Testis (tissue), 2 donors: ENCODE measurements at regions not wholly inside any gene's neighbourhood (a gene's known extent, or its start where the extent isn't known, plus 50 kb on each side); places are given as distances from the start of the nearest gene placed in this dataset.

Source experiments
- POLR2A ChIP-seq: fragments of 450-650 bp; IDR thresholded peaks from one replicate; pipeline ENCODE4 v1.6.1; 2017; ENCODE audit warnings: antibody characterized with exemption, mild to moderate bottlenecking, moderate library complexity
- TF ChIP-seq, protein P1 (sequence below), 3 experiments: fragments of 450-650 bp in 2 of 3; fragments of 200-600 bp in 1 of 3; sonication (generic) in 1 of 3; IDR thresholded peaks; one replicate each; pipeline ENCODE4 v1.5.1; 2016 to 2019; ENCODE audit warnings: antibody characterized with exemption in 3 of 3, mild to moderate bottlenecking in 2 of 3, moderate library complexity in 1 of 3

DNA sequence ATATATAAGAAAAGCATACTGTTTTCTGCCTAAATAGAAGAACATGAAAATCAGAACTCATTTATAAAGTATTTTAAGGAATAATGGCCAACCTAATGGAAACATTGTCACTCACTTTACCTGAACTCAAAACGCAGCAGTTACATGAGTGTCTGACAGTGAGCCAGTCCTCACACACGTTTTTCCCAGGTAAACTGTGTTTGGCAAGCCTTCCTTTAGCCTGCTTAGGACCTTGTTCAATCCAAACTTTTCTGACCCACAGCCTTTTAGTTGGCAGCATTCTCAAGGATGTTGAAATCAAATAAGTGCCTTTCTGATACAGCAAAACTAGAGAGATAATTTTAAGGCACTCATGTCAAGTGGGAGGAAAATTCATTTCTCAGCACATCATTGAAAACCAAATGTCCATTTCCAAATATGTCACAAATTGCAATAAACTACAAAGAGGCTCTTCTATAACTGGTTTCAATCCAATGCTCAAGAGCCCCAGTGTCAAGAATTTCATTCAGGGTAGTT is 83.5 kb upstream of the SPDL1 start:
- TF ChIP-seq, protein P1, sequence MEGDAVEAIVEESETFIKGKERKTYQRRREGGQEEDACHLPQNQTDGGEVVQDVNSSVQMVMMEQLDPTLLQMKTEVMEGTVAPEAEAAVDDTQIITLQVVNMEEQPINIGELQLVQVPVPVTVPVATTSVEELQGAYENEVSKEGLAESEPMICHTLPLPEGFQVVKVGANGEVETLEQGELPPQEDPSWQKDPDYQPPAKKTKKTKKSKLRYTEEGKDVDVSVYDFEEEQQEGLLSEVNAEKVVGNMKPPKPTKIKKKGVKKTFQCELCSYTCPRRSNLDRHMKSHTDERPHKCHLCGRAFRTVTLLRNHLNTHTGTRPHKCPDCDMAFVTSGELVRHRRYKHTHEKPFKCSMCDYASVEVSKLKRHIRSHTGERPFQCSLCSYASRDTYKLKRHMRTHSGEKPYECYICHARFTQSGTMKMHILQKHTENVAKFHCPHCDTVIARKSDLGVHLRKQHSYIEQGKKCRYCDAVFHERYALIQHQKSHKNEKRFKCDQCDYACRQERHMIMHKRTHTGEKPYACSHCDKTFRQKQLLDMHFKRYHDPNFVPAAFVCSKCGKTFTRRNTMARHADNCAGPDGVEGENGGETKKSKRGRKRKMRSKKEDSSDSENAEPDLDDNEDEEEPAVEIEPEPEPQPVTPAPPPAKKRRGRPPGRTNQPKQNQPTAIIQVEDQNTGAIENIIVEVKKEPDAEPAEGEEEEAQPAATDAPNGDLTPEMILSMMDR (IDR thresholded peaks at IDR 0.05): no peak
- TF ChIP-seq POLR2A: no peak
